ENCODE measurements at regions not wholly inside any gene's neighbourhood (a gene's known extent, or its start where the extent isn't known, plus 50 kb on each side); places are given as distances from the start of the nearest gene placed in this dataset.
A peak's percentile ranks its signal among the peaks of the same experiment; 100 is the strongest.

DNA sequence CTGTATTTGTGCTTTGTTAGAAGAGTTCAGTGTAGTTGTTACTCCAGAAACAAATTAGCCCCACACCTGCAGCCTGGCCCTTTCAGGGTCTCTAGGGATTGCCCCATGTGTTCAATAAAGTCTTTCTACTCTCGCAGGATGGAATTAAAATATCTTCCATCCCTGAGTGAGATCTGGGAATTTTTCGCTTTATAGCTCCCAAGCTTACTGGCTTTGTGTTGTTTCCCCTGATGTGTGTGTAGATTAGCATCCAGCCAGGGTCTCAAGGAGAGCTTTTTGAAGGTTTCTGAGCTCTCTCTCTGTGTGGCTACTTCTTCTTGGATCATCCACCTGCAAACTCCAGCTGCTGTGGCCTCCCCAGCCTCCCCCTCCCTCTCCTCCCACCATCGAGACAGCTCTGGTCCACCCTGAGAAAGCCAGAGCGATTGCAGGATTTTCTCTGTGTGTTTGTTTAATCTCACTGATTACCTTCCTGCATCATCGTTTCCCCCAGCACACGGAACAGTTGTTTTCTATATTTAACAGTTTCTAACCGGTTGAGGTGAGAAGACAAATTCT is 553.5 kb downstream of the TBC1D22A start:
- DNase-seq (ENCODE audit: low read depth), result no peak
- TF ChIP-seq CTCF (conservative IDR thresholded peaks at IDR 0.05; ENCODE audit: low read depth, low read length), result no peak

GRCh38 chr22:47310601-47311000 is 548.2 kb downstream of the TBC1D22A start:
- DNase-seq (ENCODE audit: low read depth), result no peak
- no peak for TF ChIP-seq CTCF (conservative IDR thresholded peaks at IDR 0.05; ENCODE audit: low read depth, low read length)
- no peak overlapping the region for H3K4me3 ChIP-seq (ENCODE audit: low read depth, low read length)

More for the DNA sequence above, 553.5 kb downstream of the TBC1D22A start:
- no peak overlapping the region for H3K4me3 ChIP-seq (ENCODE audit: low read depth, low read length)

DNA sequence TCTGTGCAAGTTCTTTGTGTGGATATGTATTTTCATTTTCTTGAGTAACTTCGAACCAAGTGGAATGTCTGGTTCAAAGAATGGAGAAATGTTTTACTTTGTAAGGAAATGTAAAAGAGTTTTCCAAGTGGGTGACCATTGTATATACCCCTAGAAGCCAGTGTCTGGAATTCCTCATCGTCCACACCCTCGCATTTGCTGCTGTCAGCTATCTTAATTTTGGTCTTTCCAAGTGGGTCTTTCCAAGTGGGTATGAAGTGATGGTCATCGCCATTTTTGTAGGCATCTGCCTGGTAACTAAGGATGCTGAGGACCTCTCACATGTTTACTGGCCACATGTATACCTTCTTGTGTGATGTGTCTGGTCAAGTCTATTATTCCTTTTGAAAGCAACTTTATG is 547.5 kb downstream of the TBC1D22A start:
- no peak for DNase-seq (ENCODE audit: low read depth)
- H3K4me3 ChIP-seq (ENCODE audit: low read depth, low read length), result no peak overlapping the region
- no peak for TF ChIP-seq CTCF (conservative IDR thresholded peaks at IDR 0.05; ENCODE audit: low read depth, low read length)

GRCh38 chr22:47309476-47309875 is 547.0 kb downstream of the TBC1D22A start:
- no peak for TF ChIP-seq CTCF (conservative IDR thresholded peaks at IDR 0.05; ENCODE audit: low read depth, low read length)
- no peak for DNase-seq (ENCODE audit: low read depth)
- no peak overlapping the region for H3K4me3 ChIP-seq (ENCODE audit: low read depth, low read length)

DNA sequence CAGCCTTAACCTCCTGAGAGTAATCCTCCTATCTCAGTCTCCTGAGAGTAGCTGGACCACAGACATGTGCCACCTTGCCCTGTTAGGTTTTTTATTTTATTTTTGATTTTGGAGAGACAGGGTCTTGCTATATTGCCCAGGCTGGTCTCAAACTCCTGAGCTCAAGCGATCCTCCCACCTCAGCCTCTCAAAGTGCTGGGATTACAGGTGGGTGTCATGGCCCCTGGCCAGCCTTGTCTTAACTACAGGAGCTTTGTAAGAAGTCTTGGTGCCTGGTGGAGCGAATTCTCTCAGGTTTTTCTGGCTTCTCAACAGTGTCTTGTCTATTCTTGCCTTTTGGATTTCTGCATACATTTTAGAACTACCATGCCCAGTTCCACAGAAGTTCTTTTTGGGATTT is 546.4 kb downstream of the TBC1D22A start:
- no peak for TF ChIP-seq CTCF (conservative IDR thresholded peaks at IDR 0.05; ENCODE audit: low read depth, low read length)
- H3K4me3 ChIP-seq (ENCODE audit: low read depth, low read length), result no peak overlapping the region
- DNase-seq (ENCODE audit: low read depth), result no peak

DNA sequence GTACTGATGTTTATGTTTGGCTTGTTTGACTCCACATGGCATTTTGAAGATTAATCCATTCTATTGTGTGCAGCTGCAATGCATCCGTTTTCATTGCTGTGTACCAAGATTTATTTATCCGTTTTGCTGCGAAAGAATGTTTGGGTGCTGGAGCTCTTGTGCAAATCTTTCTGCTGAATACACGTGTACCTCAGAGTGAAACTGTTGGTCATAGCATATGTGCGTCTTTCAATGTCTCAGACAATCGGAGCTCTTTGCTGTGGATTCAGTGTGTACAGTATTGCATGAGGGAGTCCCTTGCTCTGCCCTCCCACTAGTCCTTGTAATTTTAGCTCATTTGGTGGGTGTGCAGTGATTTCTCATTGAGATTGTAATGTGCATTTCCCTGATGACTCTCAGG is 545.4 kb downstream of the TBC1D22A start:
- TF ChIP-seq CTCF (conservative IDR thresholded peaks at IDR 0.05; ENCODE audit: low read depth, low read length), result no peak
- H3K4me3 ChIP-seq (ENCODE audit: low read depth, low read length), result no peak overlapping the region
- DNase-seq (ENCODE audit: low read depth), result peak; percentile 16

DNA sequence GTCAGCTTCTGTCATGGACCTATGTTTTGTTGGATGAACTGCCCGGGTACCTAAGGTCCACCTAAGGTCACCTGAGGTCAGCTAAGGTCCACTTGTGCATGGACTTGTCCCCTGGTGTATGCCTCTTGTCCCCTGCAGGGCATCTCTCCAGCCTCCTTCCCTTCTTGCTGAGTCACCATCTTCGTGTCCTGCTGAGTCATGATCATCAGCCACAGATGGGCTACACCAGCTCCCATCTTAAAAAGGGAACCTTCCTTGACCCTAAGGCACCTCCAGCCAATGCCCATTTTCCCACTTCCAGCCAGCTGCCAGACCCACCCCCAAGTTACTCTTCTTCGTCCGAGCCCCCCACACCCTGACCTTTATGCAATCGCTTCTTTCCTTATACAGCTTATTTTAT is 544.9 kb downstream of the TBC1D22A start:
- DNase-seq (ENCODE audit: low read depth), result peak; percentile 31
- TF ChIP-seq CTCF (conservative IDR thresholded peaks at IDR 0.05; ENCODE audit: low read depth, low read length), result no peak
- H3K4me3 ChIP-seq (ENCODE audit: low read depth, low read length), result no peak overlapping the region
